ENCODE measurements at regions not wholly inside any gene's neighbourhood (a gene's known extent, or its start where the extent isn't known, plus 50 kb on each side); places are given as distances from the start of the nearest gene placed in this dataset.

DNA sequence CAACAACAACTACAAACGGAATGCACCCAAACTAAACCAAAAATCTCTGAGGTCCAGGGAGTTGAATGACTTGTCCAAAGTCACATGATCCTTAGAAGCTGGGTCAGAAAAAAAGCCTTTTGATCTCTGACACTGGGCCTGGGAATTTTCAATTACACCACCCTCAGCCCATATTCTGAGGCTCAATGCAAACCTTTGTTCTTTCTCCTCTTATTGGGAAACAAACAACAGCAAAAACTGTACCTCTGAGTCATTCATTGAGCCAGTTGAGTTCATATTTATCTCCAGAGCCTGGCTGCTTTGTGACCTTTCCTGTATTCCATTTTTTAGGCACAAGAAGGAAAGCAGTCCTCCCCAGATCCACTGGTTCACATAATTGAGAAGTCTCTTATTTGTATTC lies 51.2 kb upstream of the SORCS1 start:
- no peak for DNase-seq

All from NCI-H1930 (cell line).